ENCODE measurements at regions not wholly inside any gene's neighbourhood (a gene's known extent, or its start where the extent isn't known, plus 50 kb on each side); places are given as distances from the start of the nearest gene placed in this dataset.
"Not testable (repeated sequence)": the region's sequence is repeated elsewhere in the genome, so short reads cannot be mapped to it uniquely, and the experiment has no call there.

DNA sequence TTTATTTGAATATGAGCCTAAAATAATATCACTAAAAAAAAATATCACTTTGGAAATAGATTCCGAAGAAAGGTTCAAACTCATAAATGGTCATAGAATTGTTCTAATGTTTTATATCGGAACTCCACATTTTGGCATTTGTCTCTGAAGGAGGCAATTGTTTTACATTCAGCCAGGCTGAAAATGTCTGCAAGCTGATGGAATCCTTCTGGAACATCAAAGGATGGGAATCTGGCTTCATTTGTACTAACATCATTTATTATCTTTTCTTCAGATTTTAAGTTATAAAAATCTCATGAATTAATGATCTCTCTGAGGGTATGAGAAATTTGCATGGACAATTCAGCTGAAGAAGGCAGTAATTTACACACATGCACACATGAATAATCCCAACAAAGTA lies 251.4 kb upstream of the RGMA start:
- no peak for DNase-seq

DNA sequence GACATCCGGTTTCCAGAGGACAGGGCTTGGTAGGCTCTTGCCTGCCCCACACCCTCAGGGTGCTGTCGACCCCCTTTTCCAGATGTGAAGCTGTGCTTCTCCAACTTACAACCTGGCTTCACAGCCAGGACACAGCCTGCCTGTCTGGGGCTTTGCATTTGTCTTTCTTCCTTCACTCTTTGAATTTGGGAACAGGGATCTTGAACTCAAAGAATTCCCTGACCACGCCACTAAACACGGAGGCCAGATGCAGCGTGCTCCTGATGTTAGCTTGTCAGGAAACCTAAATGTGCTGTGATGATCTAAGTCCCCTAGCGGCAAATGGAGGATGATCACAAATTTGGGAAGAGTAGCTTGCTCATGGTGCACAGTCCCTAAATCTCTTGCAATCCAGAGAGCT lies 244.8 kb upstream of the RGMA start:
- DNase-seq: no peak

DNA sequence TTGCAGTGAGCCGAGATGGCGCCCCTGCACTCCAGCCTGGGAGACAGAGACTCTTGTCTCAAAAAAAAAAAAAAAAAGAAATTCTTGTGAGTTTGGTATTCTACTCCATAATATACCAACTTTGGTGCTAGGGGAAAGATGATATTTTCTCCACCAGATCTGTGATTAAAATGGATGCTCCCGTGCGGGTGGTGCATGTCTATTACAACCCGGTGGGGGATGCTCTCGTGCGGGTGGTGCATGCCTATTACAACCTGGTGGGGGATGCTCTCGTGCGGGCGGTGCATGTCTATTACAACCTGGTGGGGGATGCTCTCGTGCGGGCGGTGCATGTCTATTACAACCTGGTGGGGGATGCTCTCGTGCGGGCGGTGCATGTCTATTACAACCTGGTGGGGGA lies 244.1 kb upstream of the RGMA start:
- not testable (repeated sequence) for DNase-seq

DNA sequence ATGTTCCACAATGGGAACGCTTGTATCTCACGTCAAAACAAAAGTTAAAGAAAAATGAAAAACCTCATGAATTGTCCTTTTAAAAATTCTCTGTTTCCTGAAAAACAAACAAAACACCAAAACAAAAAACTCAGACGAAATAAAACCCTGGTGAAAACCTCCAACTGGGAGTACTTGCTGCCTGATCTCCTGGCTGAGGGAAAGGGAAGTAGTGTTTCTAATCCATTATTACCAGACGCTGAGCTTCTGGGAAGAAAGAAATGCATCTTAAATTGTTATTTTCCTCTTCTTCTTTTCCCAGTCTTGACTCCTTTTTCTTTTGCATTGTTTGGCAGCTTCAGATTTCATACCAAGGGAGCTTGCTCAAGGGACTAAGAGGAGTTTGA lies 243.2 kb upstream of the RGMA start:
- DNase-seq: no peak

DNA sequence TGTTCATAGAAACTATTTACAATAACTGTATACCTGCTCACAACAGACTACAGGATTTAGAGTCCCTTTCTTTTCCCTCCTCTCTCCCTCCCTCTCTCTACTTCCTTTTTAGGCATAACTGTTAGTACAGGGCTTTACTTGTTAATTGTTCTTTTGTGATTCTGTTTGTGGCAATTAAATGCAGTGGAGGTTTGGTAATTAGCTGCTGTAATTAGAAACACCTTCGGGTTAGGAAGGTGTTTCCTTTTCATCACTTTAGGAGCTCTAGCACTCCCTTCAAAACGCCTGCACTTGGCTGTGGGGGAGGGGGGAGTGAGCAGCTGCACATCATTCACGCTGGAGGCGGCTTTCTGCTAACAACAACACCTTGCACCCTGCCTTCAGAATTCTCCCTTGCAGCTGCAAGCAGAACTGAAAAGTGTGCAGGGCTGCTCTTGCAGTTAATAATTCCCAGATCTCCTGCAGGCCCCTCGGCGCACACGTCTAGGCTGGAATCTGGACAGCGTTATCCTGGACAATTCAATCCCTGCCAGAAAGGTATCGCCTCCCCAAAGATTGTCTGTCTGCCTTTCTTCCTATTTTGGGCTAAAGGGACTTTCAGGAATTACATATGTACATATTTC lies 242.6 kb upstream of the RGMA start:
- DNase-seq: peak; percentile 12

DNA sequence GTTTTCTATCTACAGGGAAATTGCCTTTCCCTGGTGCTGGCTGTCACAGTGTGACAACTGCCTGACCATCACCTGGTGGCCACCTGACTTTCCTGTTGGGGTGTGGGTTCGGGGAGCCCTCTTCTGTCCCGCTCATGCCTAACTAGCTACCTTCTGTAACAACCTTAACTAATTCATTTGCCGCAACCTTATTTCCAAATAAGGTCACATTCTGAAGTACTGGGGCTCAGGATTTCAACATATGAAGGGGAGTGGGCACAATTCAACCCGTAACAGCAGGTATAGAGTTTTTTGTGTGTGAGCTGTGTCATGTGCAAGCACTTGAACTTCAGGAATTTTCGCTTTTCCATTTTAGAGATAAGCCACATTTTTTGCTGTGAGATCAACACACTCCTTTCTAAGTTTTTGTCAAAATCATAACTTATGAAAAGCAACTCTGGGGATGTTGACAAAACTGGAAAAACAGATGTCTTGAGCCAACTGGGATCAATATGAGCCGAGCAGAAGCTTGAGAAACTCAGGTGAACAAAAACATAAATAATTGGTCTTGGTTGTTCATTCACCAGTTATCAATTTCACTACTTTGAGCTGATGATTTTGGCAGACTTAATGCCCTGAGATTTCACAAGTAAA lies 242.0 kb upstream of the RGMA start:
- no peak for DNase-seq

DNA sequence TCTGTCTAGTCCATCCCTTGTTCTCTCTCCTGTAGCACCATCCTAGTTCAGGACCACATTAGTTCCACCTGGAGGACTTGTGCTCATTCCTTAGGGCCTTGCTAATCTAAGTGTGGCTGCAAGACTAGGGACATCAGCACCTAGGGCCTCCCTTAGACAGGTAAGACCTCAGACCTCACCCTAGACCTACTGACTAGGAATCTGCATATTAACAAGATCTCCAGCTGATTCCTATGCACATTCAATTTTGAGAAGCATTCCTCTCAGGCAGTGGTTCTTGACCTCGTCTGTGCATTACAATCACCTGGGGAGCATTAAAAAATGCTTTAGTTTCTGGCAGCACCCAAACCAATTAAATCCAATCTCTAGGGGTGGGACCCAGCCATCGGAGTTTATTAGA lies 238.4 kb upstream of the RGMA start:
- DNase-seq: no peak

DNA sequence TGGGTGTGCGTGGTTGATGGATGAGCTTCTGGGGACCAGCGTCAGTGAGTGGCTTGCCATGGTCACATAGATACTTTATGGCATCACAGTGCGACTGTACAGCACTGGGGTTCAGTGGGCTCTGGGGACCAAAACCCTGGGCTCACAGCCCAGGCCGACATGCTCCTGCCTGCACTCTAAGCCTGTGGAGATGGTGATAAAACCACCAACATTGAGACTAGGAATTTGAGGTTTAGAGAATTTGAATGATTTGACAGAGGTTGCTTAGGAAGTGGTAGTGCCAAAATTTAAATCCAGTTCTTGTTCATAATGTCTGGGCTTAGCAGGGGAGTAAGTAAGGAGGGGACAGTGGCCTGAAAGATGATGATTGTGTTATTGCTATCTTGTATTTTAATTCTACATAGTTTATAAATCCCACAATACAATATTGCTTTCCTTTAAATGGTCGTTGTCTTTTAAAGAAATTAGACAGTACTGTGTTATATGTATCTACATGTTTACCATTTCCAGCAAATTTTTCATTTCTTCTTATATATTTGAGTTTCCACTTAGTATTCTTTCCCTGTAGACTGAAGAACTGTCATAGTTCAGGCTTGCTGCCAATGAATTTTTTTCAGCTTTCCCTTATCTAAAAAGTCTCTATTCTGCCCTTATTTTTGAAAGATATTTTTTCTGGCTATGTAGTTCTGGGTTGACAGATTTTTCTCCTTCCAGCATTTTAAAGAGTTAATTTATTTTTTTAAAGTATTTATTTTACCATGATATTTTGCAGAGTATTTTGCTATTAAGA lies 235.4 kb upstream of the RGMA start:
- DNase-seq: no peak

DNA sequence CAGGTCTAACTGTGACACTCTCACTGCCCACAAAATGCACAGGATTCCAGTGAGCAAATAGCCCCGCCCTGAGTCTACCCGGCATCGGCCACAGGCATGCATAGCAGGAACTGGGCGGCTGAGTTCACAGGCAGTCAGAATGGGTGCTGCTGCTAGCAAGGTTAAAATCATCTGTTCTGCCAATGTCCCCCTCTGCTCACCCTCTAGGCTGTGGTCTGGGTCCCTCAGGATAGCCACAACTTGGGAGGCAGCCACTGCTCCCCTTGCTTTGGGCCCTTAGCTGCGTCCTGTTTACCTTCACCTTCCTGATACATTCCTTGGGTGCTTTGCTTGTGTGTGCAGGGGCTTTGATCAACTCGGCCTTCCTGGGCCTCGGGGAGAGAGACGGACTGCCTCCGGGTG lies 232.9 kb upstream of the RGMA start:
- no peak for DNase-seq

DNA sequence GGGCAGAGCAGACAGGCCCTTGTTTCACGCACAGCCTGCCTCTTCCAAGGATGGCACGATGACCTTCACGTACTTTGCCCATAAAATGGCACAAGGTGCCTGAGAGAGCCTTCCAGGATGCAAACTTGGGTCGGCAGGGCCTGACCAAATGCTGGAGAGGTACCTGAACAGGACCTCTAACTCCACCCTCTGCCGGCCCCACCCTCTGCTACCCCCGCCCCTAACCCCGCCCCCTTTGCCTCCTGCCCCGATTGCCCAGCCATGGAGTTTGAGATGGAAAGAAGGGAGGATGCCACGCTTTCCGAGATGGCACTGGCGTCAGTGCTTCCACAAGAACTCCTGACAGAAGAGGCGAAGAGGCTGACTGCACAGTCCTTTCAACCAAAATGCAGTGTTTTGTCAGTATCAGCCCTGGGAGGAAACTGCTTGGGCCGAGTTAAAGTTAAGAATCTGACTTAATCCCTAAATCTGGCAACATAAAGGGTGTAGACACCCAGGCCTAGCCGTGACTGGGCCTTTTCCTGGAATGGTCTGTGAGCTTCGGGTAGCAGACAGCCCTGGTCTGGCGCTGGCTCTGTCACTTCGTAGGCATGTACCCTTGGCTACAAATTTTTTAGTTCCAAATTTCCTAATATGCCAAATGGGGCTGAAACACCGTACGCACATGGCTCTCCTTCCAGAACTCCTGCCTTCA lies 230.3 kb upstream of the RGMA start:
- DNase-seq: no peak

DNA sequence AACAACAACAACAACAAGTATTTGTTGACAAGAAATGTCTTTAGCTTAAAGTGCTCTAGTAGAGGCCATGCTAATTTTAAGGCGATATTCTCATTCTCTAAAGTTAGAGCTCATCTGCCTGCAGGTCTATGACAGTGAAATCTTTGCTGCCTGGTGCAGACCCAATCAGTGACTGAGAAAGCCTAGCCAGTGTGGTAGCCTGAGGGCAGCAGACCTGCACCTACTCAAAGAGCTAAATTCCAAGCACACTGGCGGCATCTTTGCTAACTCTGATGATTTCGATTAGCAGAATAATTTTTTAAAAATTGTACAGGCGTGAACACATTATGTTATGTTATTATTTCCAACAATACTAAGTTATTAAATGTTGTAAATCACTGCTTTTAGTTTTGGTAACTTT lies 228.8 kb upstream of the RGMA start:
- no peak for DNase-seq

DNA sequence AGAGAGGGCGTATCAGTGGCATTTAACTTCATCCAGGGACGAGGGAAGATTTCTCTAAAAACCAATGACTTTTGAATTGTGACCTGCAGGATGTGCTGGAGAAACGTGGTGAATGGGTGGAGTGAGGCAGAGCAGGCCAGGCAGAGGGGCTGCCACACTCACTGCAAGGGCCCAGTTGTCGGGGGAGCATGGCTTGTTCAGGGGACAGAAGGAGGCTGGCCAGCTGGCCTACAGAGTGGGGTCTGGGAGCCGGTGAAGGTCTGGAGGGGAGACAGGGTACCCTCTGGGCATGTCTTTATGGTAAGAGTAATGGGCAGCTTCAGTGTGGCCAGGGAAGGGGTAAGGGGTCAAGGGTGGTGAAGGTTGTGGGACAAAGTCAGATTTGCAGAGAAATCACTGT lies 225.2 kb upstream of the RGMA start:
- no peak for DNase-seq

DNA sequence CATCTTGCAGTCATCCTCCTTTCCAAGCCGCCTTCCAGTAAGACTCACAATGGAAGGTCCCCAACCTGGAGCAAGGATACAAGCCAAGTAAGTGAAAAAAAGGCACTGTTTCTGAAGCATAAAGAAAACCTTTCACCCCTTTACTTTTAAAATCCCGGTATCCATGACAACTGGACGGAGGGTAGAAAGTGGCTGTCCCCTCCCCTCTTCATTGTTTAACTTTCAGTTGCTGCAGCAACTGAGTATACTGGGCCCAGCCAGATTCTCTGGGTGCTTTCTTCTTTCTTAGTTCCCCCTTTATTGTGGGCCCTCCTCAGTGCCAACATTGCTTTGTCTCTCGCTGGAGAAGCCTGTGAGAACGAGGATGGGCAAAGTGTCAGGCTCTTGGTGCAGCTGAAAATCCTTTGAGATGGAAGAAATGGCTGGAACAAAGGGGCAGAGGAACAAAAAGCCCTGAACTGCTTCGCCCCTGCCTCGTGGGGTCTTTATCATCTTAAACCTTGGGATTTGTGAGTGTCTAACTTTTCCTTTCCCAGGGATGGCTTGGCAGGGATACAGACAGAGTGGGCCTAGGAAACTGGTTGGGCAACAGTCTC lies 224.0 kb upstream of the RGMA start:
- DNase-seq: no peak

DNA sequence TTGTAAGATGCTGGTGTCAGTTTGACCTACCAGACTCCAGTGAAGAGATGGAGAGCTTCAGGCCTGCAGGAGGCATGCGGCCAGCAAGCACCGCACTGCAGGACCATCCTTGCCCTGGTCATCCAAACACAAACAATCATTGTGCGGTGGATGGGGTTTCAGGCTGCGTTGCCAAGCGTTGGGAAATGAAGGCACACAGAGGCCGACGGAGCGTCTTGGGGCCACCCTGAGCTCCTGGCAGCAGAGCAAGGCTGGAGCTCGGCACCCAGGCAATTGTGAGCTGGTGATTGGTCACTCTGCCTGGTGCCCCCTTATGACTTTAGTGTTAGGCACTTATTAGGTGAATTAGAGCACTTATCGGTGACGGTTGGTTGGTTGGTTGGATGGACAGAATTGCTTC lies 222.6 kb upstream of the RGMA start:
- DNase-seq: no peak

DNA sequence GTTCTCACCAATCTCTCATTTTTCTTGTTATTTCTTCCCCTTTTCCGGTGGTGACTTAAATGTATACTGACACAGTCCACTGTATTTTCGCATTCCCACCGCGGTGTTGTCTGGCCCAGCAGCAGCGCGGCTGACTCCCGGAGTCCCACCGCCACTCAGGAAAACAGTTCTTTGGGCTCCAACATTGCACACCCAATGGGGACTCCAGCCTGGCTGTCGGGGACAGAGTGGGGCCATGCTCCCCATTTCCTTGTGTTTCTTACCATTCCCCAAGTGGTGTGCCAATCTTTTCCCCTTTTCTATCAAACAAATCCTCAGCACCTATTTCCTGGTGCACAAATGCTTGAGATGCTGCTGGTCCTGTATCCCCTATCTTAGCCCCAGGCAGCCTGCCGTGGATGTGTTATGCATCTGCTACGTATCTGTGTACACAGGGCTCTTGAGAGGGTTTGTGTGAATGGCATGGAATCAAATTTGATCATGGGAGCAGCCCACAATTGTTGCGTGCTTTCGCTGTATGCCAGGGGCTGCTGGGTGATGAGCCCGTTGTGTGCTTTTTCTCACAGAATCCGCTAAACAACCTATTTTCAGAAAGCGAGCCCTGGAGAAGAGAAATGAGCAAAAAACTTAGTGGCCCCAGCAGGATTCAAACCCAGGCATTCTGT lies 219.1 kb upstream of the RGMA start:
- DNase-seq: no peak

DNA sequence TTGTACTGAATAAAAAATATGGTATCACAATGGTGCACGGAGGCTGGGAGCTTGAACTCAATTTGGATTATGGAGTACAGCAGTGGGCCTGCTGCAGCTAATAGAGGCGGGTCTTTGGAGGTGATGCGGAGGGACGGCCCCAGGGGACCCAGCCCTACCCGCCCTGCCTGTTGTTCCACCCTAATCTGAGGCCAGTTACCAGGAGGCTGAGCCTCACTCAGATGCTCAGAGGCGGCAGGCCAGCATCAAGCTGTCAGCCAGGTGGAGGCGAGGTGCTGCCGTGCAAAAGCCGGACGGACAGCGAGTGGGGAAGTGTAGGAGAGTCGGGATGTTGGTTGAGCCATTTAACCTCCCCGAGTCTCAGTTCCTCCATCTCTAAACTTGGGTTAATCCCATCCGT lies 218.5 kb upstream of the RGMA start:
- no peak for DNase-seq

DNA sequence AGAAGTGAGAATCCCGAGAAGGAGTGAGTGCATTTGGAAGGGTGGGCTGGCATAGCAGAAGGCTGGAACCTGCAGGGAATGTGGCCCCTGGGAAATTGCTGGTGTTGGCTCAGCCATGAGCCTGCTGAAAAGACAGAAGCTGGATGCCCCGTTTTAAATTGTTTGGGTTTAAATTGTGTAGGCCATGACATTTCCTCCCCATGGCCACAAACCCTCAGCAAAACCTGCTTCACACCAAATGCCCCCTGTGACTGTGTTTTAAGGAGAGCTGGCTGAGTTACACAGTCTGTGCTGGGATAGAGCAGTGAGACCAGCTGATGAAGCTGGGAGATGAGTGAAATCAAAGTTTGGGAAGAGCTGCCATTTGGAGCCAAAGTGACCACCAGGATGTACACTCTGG lies 216.3 kb upstream of the RGMA start:
- DNase-seq: no peak

DNA sequence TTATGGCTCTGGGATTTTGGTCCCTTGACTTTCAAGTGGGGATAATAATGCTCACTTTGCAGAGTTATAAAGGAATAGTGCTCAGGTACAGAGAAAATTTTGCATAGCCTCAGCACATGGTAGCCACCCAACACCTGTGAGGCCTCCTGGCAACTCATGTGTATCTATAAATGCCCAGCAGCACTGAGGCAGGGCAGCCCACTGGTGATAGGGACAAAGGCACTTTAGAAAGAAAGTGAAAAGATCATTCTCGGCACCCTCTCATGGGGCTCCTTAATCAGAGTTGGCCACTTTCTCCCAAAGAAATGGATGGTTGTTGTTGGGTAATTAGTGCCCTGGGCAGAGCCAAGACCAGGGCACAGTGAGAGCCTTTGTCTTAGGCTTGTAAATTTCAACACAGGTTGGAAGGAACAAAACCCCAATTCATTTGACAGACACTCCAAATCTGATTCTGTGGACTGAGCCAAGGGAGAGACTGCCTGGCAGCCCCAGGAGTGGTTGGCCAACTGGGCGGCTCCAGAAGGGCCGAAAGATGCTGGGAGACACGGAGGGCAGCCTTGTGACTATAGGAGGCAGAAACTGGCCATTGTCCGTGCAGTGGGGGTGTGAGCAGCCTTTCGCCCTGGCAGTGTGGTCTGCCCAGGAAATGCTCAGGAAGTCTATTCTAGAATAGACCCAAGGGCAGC lies 213.2 kb upstream of the RGMA start:
- DNase-seq: no peak

DNA sequence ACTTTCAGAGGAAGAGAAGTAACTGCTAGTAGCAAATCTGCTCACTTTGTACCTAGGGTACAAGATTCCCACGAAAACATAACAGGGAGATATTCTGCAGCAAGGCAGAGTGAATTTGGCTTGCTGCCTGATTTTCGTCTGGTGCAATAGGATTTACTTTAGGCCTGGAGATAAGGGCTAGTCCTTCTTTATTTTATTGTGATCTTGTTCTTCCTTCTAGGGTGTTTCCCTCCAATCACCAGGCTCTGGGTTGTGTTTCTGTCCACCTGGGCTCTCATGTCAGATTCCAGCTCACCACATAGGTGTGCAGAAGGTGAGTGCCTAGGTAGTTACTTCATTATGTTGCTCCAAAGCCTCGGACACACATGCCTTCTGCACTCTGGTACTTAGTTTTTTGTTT lies 211.8 kb upstream of the RGMA start:
- no peak for DNase-seq

DNA sequence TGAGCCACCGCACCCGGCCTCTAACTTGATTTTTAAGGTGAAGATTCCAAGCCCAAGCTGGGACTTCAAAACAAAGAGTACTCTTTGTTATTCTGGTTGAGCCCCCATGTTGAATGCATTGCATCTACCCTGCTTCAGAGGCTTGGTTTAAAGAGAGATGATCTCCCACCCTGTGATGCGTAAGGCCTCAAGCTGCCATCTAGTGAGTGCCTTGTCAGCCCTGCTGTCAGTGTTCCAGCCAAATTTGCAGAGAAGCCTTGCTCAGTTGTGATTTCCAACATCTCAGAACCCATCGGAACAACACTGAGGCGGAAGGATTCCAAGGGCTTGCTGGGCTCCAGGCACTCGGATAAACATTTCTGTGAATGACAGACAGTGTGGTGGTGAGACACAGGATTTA lies 210.7 kb upstream of the RGMA start:
- no peak for DNase-seq

DNA sequence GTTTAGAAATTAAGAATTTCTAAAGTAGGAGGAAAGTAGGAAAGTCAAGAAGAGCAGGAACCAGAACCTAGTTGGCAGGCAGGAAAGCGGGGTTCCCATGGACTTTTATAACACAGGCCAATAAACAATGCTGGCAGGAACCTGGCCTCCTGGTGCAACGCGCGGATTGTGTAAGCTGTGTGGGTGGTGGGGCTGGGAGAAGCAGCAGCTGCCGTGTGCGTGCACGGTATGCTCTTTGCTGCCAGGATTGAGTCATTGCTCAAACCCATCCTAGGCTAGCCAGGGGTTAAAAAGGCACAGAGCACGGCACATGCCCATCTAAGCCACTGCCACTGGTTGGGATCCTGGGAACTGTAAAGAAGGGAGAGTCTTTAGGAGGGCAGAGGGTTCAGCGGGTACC lies 209.9 kb upstream of the RGMA start:
- DNase-seq: no peak

DNA sequence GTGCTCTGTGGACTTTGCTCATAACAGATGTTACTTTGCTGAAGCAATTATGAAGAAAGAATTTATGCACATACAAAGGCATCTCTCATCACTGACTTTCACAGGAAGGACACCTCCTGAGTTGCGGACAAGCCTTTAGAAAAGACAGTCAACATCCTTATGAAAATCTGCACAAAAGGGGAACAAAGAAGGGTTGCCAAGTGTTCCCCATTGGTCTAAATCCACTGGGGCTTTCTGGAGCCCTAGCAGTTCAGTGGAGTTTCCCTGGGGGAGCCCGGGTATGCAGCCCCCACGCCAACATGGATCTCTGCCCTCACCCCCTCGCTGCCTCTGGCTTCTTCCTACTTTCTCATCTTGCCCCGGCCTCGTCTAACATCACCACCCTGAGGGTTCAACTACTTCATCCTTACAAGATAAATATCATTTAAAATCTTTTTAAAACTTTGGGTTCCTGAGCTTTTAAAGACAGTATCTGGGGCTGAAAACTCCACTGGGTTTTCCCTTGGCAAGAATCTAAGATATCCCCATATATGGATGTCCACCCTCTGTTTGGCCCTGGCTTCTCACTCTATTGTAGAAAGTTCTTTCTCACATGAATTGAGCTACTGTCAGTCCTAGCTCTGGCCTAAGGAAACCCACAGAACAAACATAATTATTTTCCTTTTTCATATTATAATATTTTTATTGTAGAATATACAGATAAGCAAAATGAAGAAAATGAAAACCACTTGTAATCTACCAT lies 207.9 kb upstream of the RGMA start:
- DNase-seq: no peak

Measured in NCI-H1436 (cell line).